T-helper 1 cell treated with Interleukin-12 subunit alpha and Interleukin-12 subunit beta and Interleukin-4 antibody, amounts not matched to agents 30 μg/mL and 1 μg/mL, for 36 hours (primary cell): ENCODE measurements at regions not wholly inside any gene's neighbourhood (a gene's known extent, or its start where the extent isn't known, plus 50 kb on each side); places are given as distances from the start of the nearest gene placed in this dataset.

Experiments
- H3K27ac Mint-ChIP-seq: one replicate; pipeline ENCODE4 v1.8.0; 2021; ENCODE audit warnings: mild to moderate bottlenecking, mixed read lengths
- H3K27me3 Mint-ChIP-seq: one replicate; pipeline ENCODE4 v1.8.0; 2021; ENCODE audit warnings: low read depth, mixed read lengths
- H3K36me3 Mint-ChIP-seq: one replicate; pipeline ENCODE4 v1.8.0; 2021; ENCODE audit warnings: low read depth, mixed read lengths
- H3K4me1 Mint-ChIP-seq: one replicate; pipeline ENCODE4 v1.8.0; 2021; ENCODE audit warnings: low read depth, mixed read lengths
- H3K4me3 Mint-ChIP-seq: one replicate; pipeline ENCODE4 v1.8.0; 2021; ENCODE audit warnings: mild to moderate bottlenecking, moderate library complexity, mixed read lengths
- H3K9me3 Mint-ChIP-seq: one replicate; pipeline ENCODE4 v1.8.0; 2021; ENCODE audit warnings: mixed read lengths

GRCh38 chr10:78886129-78886528 lies 182.6 kb upstream of the ZMIZ1 start:
- peaks cover 19% of the 10 kb centered on the region for H3K27me3 Mint-ChIP-seq
- H3K36me3 Mint-ChIP-seq: no peaks in the 10 kb centered on the region
- H3K27ac Mint-ChIP-seq: no peak overlapping the region
- peaks cover 16% of the 10 kb centered on the region for H3K9me3 Mint-ChIP-seq
- no peaks in the 10 kb centered on the region for H3K4me1 Mint-ChIP-seq
- H3K4me3 Mint-ChIP-seq: no peak overlapping the region

- Mint-ChIP-seq H3K36me3 (no peaks in the 10 kb centered on the region), H3K27ac (no peak overlapping the region), H3K9me3 (peaks cover 16% of the 10 kb centered on the region), H3K27me3 (peaks cover 8% of the 10 kb centered on the region), H3K4me1 (peaks cover 9% of the 10 kb centered on the region), H3K4me3 (no peak overlapping the region)
Measured at GRCh38 chr10:78889536-78890063, 179.2 kb upstream of the ZMIZ1 start.

- peaks cover 12% of the 10 kb centered on the region for H3K9me3 Mint-ChIP-seq
- H3K4me3 Mint-ChIP-seq: no peak overlapping the region
- H3K27ac Mint-ChIP-seq: no peak overlapping the region
- H3K4me1 Mint-ChIP-seq: peaks cover 9% of the 10 kb centered on the region
- no peaks in the 10 kb centered on the region for H3K36me3 Mint-ChIP-seq
- H3K27me3 Mint-ChIP-seq: peaks cover 4% of the 10 kb centered on the region
Measured at GRCh38 chr10:78890506-78890905, 178.3 kb upstream of the ZMIZ1 start.

GRCh38 chr10:78891741-78892140 lies 177.0 kb upstream of the ZMIZ1 start:
- Mint-ChIP-seq H3K27me3 (peaks cover 4% of the 10 kb centered on the region), H3K27ac (no peak overlapping the region), H3K4me3 (no peak overlapping the region), H3K36me3 (no peaks in the 10 kb centered on the region), H3K4me1 (peaks cover 9% of the 10 kb centered on the region), H3K9me3 (peaks cover 2% of the 10 kb centered on the region)

- Mint-ChIP-seq H3K4me3 (no peak overlapping the region), H3K27me3 (peaks cover 4% of the 10 kb centered on the region), H3K4me1 (peaks cover 9% of the 10 kb centered on the region), H3K27ac (no peak overlapping the region), H3K36me3 (no peaks in the 10 kb centered on the region), H3K9me3 (no peaks in the 10 kb centered on the region)
Measured at GRCh38 chr10:78892338-78893176, 176.2 kb upstream of the ZMIZ1 start.

GRCh38 chr10:78893217-78893616 lies 175.5 kb upstream of the ZMIZ1 start:
- Mint-ChIP-seq H3K27me3 (peaks cover 4% of the 10 kb centered on the region), H3K4me1 (peaks cover 9% of the 10 kb centered on the region)

GRCh38 chr10:78894089-78894840 lies 174.5 kb upstream of the ZMIZ1 start:
- peaks cover 9% of the 10 kb centered on the region for H3K4me1 Mint-ChIP-seq
- H3K9me3 Mint-ChIP-seq: no peaks in the 10 kb centered on the region
- H3K27ac Mint-ChIP-seq: no peak overlapping the region
- no peaks in the 10 kb centered on the region for H3K36me3 Mint-ChIP-seq
- peaks cover 2% of the 10 kb centered on the region for H3K27me3 Mint-ChIP-seq
- H3K4me3 Mint-ChIP-seq: no peak overlapping the region

More at GRCh38 chr10:78893217-78893616, 175.5 kb upstream of the ZMIZ1 start:
- Mint-ChIP-seq H3K4me3 (no peak overlapping the region), H3K9me3 (no peaks in the 10 kb centered on the region), H3K27ac (no peak overlapping the region), H3K36me3 (no peaks in the 10 kb centered on the region)

GRCh38 chr10:78894841-78895195 lies 173.9 kb upstream of the ZMIZ1 start:
- Mint-ChIP-seq H3K4me1 (peaks cover 9% of the 10 kb centered on the region), H3K27me3 (no peaks in the 10 kb centered on the region), H3K36me3 (no peaks in the 10 kb centered on the region), H3K9me3 (no peaks in the 10 kb centered on the region), H3K27ac (no peak overlapping the region), H3K4me3 (no peak overlapping the region)

- H3K27ac Mint-ChIP-seq: no peak overlapping the region
- H3K4me3 Mint-ChIP-seq: no peak overlapping the region
- H3K4me1 Mint-ChIP-seq: peaks cover 9% of the 10 kb centered on the region
- H3K9me3 Mint-ChIP-seq: no peaks in the 10 kb centered on the region
- no peaks in the 10 kb centered on the region for H3K27me3 Mint-ChIP-seq
- no peaks in the 10 kb centered on the region for H3K36me3 Mint-ChIP-seq
Measured at GRCh38 chr10:78895469-78895868, 173.3 kb upstream of the ZMIZ1 start.

GRCh38 chr10:78896159-78896928 lies 172.4 kb upstream of the ZMIZ1 start:
- H3K9me3 Mint-ChIP-seq: no peaks in the 10 kb centered on the region
- H3K27ac Mint-ChIP-seq: no peak overlapping the region

GRCh38 chr10:78898341-78899097 lies 170.2 kb upstream of the ZMIZ1 start:
- Mint-ChIP-seq H3K27me3 (no peaks in the 10 kb centered on the region), H3K36me3 (no peaks in the 10 kb centered on the region), H3K9me3 (no peaks in the 10 kb centered on the region), H3K27ac (no peak overlapping the region), H3K4me1 (no peaks in the 10 kb centered on the region), H3K4me3 (no peak overlapping the region)

More at GRCh38 chr10:78896159-78896928, 172.4 kb upstream of the ZMIZ1 start:
- H3K36me3 Mint-ChIP-seq: no peaks in the 10 kb centered on the region
- peaks cover 9% of the 10 kb centered on the region for H3K4me1 Mint-ChIP-seq
- H3K27me3 Mint-ChIP-seq: no peaks in the 10 kb centered on the region
- no peak overlapping the region for H3K4me3 Mint-ChIP-seq

- H3K36me3 Mint-ChIP-seq: no peaks in the 10 kb centered on the region
- H3K27me3 Mint-ChIP-seq: no peaks in the 10 kb centered on the region
- no peak overlapping the region for H3K4me3 Mint-ChIP-seq
Measured at GRCh38 chr10:78899098-78899754, 169.5 kb upstream of the ZMIZ1 start.

GRCh38 chr10:78899996-78900714 lies 168.6 kb upstream of the ZMIZ1 start:
- H3K27me3 Mint-ChIP-seq: no peaks in the 10 kb centered on the region
- no peaks in the 10 kb centered on the region for H3K36me3 Mint-ChIP-seq
- no peak overlapping the region for H3K4me3 Mint-ChIP-seq
- H3K9me3 Mint-ChIP-seq: no peaks in the 10 kb centered on the region
- H3K4me1 Mint-ChIP-seq: no peaks in the 10 kb centered on the region
- no peak overlapping the region for H3K27ac Mint-ChIP-seq

More at GRCh38 chr10:78899098-78899754, 169.5 kb upstream of the ZMIZ1 start:
- Mint-ChIP-seq H3K27ac (no peak overlapping the region), H3K9me3 (no peaks in the 10 kb centered on the region), H3K4me1 (no peaks in the 10 kb centered on the region)
